ENCODE measurements at regions not wholly inside any gene's neighbourhood (a gene's known extent, or its start where the extent isn't known, plus 50 kb on each side); places are given as distances from the start of the nearest gene placed in this dataset.
"Not testable (repeated sequence)": the region's sequence is repeated elsewhere in the genome, so short reads cannot be mapped to it uniquely, and the experiment has no call there.

GRCh38 chr14:18660585-18660922 is 59.6 kb downstream of the OR11H12 start:
- H3K56ac ChIP-seq (ENCODE audit: insufficient read length, low read depth, low read length) = no peak overlapping the region

DNA sequence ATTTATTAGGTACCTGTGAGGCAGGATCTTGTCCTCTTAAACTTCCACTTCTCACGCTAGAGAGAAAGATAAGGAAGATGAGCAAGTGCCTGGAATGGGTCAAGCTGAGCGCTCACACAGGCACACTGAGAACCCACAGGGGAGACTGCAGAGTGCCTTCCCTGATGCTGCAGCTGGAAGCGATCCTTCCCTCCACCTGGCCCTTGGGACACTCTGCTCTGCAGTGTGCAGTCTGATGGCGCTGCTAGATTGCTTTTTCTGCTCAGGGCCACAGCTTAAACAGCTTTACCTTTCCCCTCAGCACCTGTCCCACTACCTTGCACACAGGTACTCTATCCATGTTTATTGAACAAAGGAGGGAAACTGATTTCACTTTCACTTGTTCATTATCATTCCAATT is 66.9 kb downstream of the OR11H12 start:
- not testable (repeated sequence) for H4K20me1 ChIP-seq (ENCODE audit: control insufficient read depth, insufficient read depth, insufficient read length); H3K4me1 Mint-ChIP-seq; DNase-seq; H3K56ac ChIP-seq (ENCODE audit: insufficient read length, low read depth, low read length); H3K9ac ChIP-seq (ENCODE audit: extremely low read depth, insufficient read length, low read length); H2AFZ ChIP-seq (ENCODE audit: low read length); H3K27me3 ChIP-seq (ENCODE audit: insufficient read depth, low read length); H2BK12ac ChIP-seq (ENCODE audit: insufficient read length, low read depth, low read length); H3K27me3 Mint-ChIP-seq (ENCODE audit: low read depth); H2AK5ac ChIP-seq (ENCODE audit: insufficient read length, low read length); H3K18ac ChIP-seq (ENCODE audit: insufficient read length, low read depth, low read length); H3K27ac Mint-ChIP-seq; H3K4ac ChIP-seq (ENCODE audit: low read depth, low read length); H3K4me2 ChIP-seq (ENCODE audit: insufficient read depth, insufficient read length, low read length); H2BK5ac ChIP-seq (ENCODE audit: insufficient read length, low read length); H2BK20ac ChIP-seq (ENCODE audit: low read depth, low read length, poor library complexity, severe bottlenecking); H3K14ac ChIP-seq (ENCODE audit: insufficient read depth, low read length); H3K27ac ChIP-seq (ENCODE audit: insufficient read length, low read depth, low read length); H3K23me2 ChIP-seq (ENCODE audit: insufficient read length, low read depth, low read length, poor library complexity, severe bottlenecking); H2BK15ac ChIP-seq (ENCODE audit: low read depth, low read length); H4K91ac ChIP-seq (ENCODE audit: insufficient read length, low read depth, low read length); H3K4me3 Mint-ChIP-seq; H3K79me1 ChIP-seq (ENCODE audit: insufficient read depth, low read depth, low read length, poor library complexity, severe bottlenecking); H3K23ac ChIP-seq (ENCODE audit: insufficient read length, low read depth, low read length); H3K4me1 ChIP-seq (ENCODE audit: insufficient read depth, low read length); H4K8ac ChIP-seq (replicated peaks; ENCODE audit: insufficient read length, low read depth, low read length); H3T11ph ChIP-seq (ENCODE audit: low read length); H2BK120ac ChIP-seq (ENCODE audit: low read depth, low read length, poor library complexity, severe bottlenecking); H3K79me2 ChIP-seq (ENCODE audit: insufficient read depth, low read length); H4K5ac ChIP-seq (ENCODE audit: insufficient read length, low read depth, low read length)
- H3K9me3 Mint-ChIP-seq = peaks cover 71 to 73% of the 10 kb centered on the region in 2 experiments
- H3K36me3 Mint-ChIP-seq (ENCODE audit: insufficient read depth in 1 of 3, low read depth in 3 of 3) = peaks cover 17 to 35% (median 20%) of the 10 kb centered on the region in 3 experiments; a peak in 6 of 7 replicates
- no CpG with 5 or more reads among the region's 4 CpGs for WGBS (ENCODE audit: extremely low coverage, insufficient read length, low lambda C conversion rate)
- H3K9me3 ChIP-seq (ENCODE audit: control insufficient read depth, low read depth, low read length) = peaks cover 25% of the 10 kb centered on the region

More at GRCh38 chr14:18660585-18660922, 59.6 kb downstream of the OR11H12 start:
- Histone ChIP-seq H3K9ac (ENCODE audit: extremely low read depth, insufficient read length, low read length) (no peak overlapping the region), H3K4me2 (ENCODE audit: insufficient read depth, insufficient read length, low read length) (no peak overlapping the region), H2BK5ac (ENCODE audit: insufficient read length, low read length) (no peak overlapping the region), H3K18ac (ENCODE audit: insufficient read length, low read depth, low read length) (no peak overlapping the region), H3K4ac (ENCODE audit: low read depth, low read length) (no peak overlapping the region), H2AK5ac (ENCODE audit: insufficient read length, low read length) (no peak overlapping the region), H4K91ac (ENCODE audit: insufficient read length, low read depth, low read length) (no peak overlapping the region), H4K8ac (replicated peaks; ENCODE audit: insufficient read length, low read depth, low read length) (no peak overlapping the region), H3K79me1 (ENCODE audit: insufficient read depth, low read depth, low read length, poor library complexity, severe bottlenecking) (no peaks in the 10 kb centered on the region), H2BK20ac (ENCODE audit: low read depth, low read length, poor library complexity, severe bottlenecking) (no peak overlapping the region), H2AFZ (ENCODE audit: low read length) (no peak overlapping the region), H3K79me2 (ENCODE audit: insufficient read depth, low read length) (no peaks in the 10 kb centered on the region), H3K9me3 (ENCODE audit: control insufficient read depth, low read depth, low read length) (peaks cover 73% of the 10 kb centered on the region), H3K23me2 (ENCODE audit: insufficient read length, low read depth, low read length, poor library complexity, severe bottlenecking) (no peaks in the 10 kb centered on the region), H4K20me1 (ENCODE audit: control insufficient read depth, insufficient read depth, insufficient read length) (no peaks in the 10 kb centered on the region), H3K14ac (ENCODE audit: insufficient read depth, low read length) (no peak overlapping the region), H2BK120ac (ENCODE audit: low read depth, low read length, poor library complexity, severe bottlenecking) (no peak overlapping the region), H3K23ac (ENCODE audit: insufficient read length, low read depth, low read length) (no peak overlapping the region), H3K4me1 (ENCODE audit: insufficient read depth, low read length) (no peaks in the 10 kb centered on the region), H3T11ph (ENCODE audit: low read length) (no peak overlapping the region), H3K27ac (ENCODE audit: insufficient read length, low read depth, low read length) (no peak overlapping the region), H4K5ac (ENCODE audit: insufficient read length, low read depth, low read length) (no peak overlapping the region), H2BK15ac (ENCODE audit: low read depth, low read length) (no peak overlapping the region), H2BK12ac (ENCODE audit: insufficient read length, low read depth, low read length) (no peak overlapping the region), H3K27me3 (ENCODE audit: insufficient read depth, low read length) (no peaks in the 10 kb centered on the region)
- no peak for DNase-seq
- H3K4me1 Mint-ChIP-seq = no peaks in the 10 kb centered on the region
- H3K36me3 Mint-ChIP-seq (ENCODE audit: insufficient read depth in 1 of 3, low read depth in 3 of 3) = peaks cover 15 to 54% (median 34%) of the 10 kb centered on the region in 3 experiments
- H3K27me3 Mint-ChIP-seq (ENCODE audit: low read depth) = peaks cover 12% of the 10 kb centered on the region
- H3K4me3 Mint-ChIP-seq = no peak overlapping the region
- WGBS (ENCODE audit: extremely low coverage, insufficient read length, low lambda C conversion rate) = no CpG with 5 or more reads among the region's 8 CpGs
- H3K9me3 Mint-ChIP-seq = peaks cover 94% of the 10 kb centered on the region in 2 experiments
- no peak overlapping the region for H3K27ac Mint-ChIP-seq
- no peak for TF ChIP-seq CTCF (conservative IDR thresholded peaks at IDR 0.05)

Data from H9 (cell line).